Renal cortical epithelial cell (primary cell): ENCODE measurements at regions not wholly inside any gene's neighbourhood (a gene's known extent, or its start where the extent isn't known, plus 50 kb on each side); places are given as distances from the start of the nearest gene placed in this dataset.

ENCODE experiments used
- DNase-seq: peaks from one replicate; pipeline ENCODE4 v3.0.0-alpha.2; 2011; ENCODE audit warnings: low read depth

- no peak for DNase-seq
These were observed 146.5 kb downstream of the SYK start for GRCh38 chr9:90948156-90948555.

- no peak for DNase-seq
These were observed 149.0 kb downstream of the SYK start for GRCh38 chr9:90950600-90950999.

GRCh38 chr9:90953200-90953599, 151.6 kb downstream of the SYK start:
- DNase-seq = no peak

- no peak for DNase-seq
These were observed 152.2 kb downstream of the SYK start for GRCh38 chr9:90953805-90954204.

GRCh38 chr9:90956026-90956810, 154.6 kb downstream of the SYK start:
- peak; percentile 74 for DNase-seq

GRCh38 chr9:90958328-90958727, 156.7 kb downstream of the SYK start:
- DNase-seq = no peak

- DNase-seq = peak; percentile 64
These were observed 159.3 kb downstream of the SYK start for GRCh38 chr9:90960941-90961340.

GRCh38 chr9:90961375-90961774, 159.8 kb downstream of the SYK start:
- peak; percentile 30 for DNase-seq

- peak; percentile 23 for DNase-seq
These were observed 162.7 kb downstream of the SYK start for GRCh38 chr9:90964101-90965020.

GRCh38 chr9:90965226-90966030, 163.8 kb downstream of the SYK start:
- DNase-seq = peak; percentile 70

GRCh38 chr9:90966031-90966290, 164.3 kb downstream of the SYK start:
- DNase-seq = no peak

- DNase-seq = peak; percentile 32
These were observed 165.0 kb downstream of the SYK start for GRCh38 chr9:90966480-90967144.

GRCh38 chr9:90967145-90967538, 165.5 kb downstream of the SYK start:
- no peak for DNase-seq

GRCh38 chr9:90969021-90969675, 167.5 kb downstream of the SYK start:
- no peak for DNase-seq

GRCh38 chr9:90970608-90971007, 169.0 kb downstream of the SYK start:
- no peak for DNase-seq

GRCh38 chr9:90972057-90972456, 170.4 kb downstream of the SYK start:
- DNase-seq = no peak

GRCh38 chr9:90974016-90974415, 172.4 kb downstream of the SYK start:
- DNase-seq = no peak

- DNase-seq = no peak
These were observed 173.1 kb downstream of the SYK start for GRCh38 chr9:90974643-90975245.

GRCh38 chr9:90975781-90976538, 174.3 kb downstream of the SYK start:
- no peak for DNase-seq

GRCh38 chr9:90979138-90979551, 177.5 kb downstream of the SYK start:
- DNase-seq = peak; percentile 43
